ELR (cell line): ENCODE measurements at regions not wholly inside any gene's neighbourhood (a gene's known extent, or its start where the extent isn't known, plus 50 kb on each side); places are given as distances from the start of the nearest gene placed in this dataset.
"Not testable (repeated sequence)": the region's sequence is repeated elsewhere in the genome, so short reads cannot be mapped to it uniquely, and the experiment has no call there.

Source experiments
- DNase-seq: peaks from one replicate; pipeline ENCODE4 v3.0.0-alpha.2; 2015; ENCODE audit warnings: low read depth

DNA sequence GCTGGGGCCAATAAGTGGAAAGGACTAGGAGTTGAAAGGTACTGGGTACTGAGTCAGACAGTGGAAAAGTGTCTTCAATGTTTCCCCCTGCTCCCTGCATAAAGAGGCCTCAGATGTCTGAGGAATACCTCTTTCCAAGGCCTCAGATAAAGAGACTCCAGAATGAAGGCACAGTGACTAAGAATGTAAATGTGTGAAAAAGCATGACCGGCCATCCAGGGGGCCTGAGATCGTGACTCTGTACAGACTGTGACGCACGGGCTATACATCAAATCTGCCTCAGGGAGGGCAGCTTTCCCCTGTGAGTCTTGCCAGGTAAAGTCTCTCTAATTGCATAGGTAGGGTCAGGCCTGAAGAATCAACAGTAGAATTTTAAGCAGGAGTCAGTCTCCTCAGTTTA, 1690.5 kb downstream of the KCNT2 start:
- no peak for DNase-seq

DNA sequence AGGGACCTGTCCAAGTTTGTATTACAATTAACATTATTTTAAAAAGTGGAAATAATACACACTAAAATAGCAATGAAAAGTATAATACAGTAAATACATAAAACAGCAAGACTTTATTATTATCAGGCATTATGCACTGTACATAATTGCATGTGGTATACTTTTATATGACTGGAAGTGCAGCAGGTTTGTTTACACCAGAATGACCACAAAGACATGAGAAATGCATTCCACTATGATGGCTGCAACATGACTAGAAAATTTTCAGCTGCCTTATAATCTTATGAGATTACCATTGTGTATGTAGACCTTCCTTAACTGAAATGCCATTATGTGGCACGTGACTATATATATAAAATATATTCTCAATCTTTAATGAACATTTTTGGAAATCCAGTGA, 1699.6 kb downstream of the KCNT2 start:
- peak; percentile 72 for DNase-seq

GRCh38 chr1:194903524-194903923, 1704.7 kb downstream of the KCNT2 start:
- no peak for DNase-seq

- DNase-seq = no peak
Measured at GRCh38 chr1:194889310-194889709, 1702.9 kb upstream of the B3GALT2 start.

DNA sequence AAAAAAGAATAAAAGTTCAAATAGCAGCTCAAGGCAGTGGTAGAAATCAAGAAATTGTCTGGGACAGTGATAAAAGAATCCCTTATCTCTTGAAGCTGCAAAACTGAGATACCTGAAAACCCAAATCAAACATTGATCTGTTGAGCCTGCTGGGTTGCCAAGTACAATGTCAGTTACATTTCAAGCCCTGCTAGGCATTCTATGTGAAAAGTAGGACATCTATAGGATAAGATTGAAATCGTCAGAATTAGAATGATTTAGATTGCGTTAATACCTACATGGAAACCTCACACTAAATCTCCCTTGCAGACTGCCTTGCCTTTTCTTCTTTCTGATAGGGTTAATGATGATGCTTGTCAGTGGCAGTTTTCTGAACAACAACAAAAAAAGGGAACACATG, 1684.4 kb upstream of the B3GALT2 start:
- no peak for DNase-seq

DNA sequence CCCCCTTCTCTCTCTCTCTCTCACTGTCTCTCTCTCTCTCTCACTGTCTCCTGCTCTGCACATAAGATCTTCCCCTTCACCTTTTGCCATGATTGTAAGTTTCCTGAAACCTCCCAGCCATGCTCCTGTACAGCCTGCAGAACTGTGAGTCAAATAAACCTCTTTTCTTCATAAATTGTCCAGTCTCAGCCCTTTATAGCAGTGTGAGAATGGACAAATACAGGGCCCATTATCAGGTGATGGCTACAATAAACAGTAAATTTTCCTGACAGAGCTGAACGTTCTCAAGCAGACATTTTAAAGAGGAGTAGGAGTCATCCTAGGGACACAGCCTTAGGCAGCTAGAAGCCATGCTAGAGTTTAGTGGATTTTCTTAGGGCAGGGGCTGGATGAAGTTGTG, 1679.7 kb upstream of the B3GALT2 start:
- no peak for DNase-seq

GRCh38 chr1:194865383-194865782, 1679.0 kb upstream of the B3GALT2 start:
- DNase-seq = no peak

- no peak for DNase-seq
Measured at GRCh38 chr1:194862129-194862528, 1675.7 kb upstream of the B3GALT2 start.

DNA sequence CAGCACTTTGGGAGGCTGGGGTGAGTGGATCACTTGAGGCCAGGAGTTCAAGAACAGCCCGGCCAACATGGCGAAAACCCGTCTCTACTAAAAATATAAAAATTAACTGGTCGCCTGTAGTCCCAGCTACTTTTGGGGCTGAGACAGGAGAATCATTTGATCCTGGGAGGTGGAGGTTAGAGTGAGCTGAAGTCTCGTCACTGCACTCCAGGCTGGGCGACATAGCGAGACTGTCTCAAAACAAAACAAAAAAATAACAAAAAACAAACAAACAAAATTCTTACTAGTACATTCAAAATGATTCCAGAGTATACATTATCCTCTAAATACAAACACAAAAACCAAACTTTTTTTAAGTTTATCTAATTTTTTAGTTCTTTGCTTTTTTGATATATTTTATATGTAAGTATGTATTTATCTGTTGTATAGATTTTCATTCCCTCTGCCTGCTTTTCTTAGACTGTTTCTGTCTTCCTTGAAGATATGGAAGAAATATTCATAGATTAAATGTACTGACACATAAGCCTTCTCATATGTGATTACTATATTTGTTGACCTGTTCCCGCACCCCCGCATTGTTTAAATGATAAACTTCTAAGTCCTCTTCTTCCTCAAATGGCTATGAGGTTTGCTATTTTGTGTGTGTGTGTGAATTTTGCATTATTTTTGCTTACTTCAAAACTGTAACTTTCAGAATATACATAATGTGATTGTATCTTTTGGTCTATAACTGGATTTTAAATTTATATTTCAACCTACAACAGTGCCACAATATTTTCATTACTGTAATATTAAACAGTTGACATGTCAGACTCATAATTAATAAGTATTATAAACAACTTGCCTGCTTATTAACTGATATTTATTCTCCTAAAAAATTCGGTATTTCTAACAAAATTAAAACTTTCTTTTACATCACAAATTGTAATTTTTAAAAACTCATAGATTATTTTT, 1674.1 kb upstream of the B3GALT2 start:
- no peak for DNase-seq

- DNase-seq = not testable (repeated sequence)
Measured at GRCh38 chr1:194859481-194860154, 1673.2 kb upstream of the B3GALT2 start.

GRCh38 chr1:194858811-194859480, 1672.5 kb upstream of the B3GALT2 start:
- not testable (repeated sequence) for DNase-seq

DNA sequence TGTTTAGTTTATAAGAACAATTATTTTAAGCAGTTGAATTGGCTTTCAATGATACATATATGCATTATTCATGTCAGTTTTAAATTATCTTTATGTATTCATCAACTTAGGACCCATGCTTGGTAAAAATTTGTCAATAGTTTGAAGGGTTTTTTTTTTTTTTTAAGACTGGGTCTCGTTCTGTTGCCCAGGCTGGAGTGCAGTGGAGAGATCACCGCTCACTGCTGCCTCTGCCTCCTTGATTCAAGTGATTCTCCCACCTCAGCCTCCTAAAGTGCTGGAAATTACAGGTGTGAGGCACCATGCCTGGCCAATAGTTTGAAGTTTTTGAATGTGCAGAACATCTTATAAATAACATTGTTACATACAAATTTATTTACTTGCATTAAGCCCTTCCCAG, 1671.0 kb upstream of the B3GALT2 start:
- no peak for DNase-seq

DNA sequence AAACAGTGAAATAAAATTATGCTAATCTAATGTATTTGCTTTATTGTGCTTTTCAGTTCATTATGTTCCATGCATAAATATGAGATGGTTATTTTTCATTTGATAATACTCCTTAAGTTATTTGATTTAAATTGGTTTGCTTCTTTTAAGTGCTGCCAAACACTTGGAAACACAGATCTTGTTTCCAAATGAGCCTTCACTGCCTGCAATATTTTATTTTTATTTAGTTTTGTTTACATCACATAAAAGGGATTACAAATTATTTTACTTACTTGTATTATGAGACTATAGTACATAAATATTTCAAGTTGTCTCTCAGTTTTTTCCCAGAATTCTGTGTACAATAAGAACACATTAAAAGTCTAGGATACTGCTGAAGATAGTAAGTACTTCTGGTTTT, 1662.4 kb upstream of the B3GALT2 start:
- no peak for DNase-seq

- DNase-seq = no peak
Measured at GRCh38 chr1:194846488-194846887, 1660.1 kb upstream of the B3GALT2 start.

- no peak for DNase-seq
Measured at GRCh38 chr1:194843077-194843476, 1656.7 kb upstream of the B3GALT2 start.

GRCh38 chr1:194833111-194833510, 1646.7 kb upstream of the B3GALT2 start:
- DNase-seq = no peak

DNA sequence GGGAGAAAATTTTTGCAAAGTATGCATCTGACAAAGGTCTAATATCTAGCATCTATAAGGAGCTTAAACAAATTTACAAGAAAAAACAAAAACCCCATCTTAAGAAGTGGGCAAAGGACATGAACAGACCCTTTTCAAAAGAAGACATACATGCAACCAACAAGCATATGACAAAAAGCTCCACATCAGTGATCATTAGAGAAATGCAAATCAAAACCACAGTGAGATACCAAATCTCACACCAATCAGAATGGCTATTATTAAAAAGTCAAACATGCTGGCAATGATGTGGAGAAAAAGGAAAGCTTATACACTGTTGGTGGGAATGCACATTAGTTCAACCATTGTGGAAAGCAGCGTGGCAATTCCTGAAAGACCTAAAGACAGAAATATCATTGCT, 1645.2 kb upstream of the B3GALT2 start:
- not testable (repeated sequence) for DNase-seq

DNA sequence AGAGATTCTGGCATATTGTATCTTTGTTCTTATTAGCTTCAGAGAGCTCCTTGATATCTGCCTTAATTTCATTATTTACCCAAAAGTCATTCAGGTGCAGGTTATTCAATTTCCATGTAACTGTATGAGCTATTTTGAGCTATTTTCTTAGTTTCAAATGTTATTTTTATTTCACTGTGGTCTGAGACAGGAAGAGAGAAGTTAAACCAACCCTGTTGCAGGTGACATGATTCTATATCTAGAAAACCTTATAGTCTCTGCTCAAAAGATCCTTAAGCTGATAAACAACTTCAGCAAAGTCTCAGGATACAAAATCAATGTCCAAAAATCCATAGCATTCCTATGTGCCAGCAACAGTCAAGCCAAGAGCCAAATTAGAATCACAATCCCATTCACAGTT, 1644.0 kb upstream of the B3GALT2 start:
- no peak for DNase-seq

DNA sequence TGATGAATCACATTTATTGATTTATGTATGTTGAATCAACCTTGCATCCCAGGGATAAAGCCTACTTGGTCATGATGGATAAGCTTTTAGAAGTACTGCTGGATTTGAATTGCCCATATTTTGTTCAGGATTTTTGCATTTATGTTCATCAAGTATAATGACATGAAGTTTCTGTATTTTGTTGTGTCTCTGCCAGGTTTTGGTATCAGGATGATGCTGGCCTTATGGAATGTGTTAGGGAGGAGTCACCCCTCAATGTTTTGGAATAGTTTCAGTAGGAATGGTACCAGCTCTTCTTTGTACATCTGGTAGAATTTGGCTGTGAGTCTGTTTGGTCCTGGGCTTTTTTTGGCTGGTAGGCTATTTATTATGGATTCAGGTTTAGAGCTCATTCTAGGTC, 1643.1 kb upstream of the B3GALT2 start:
- DNase-seq = peak; percentile 42

- peak; percentile 3 for DNase-seq
Measured at GRCh38 chr1:194825382-194825781, 1639.0 kb upstream of the B3GALT2 start.

GRCh38 chr1:194821091-194821490, 1634.7 kb upstream of the B3GALT2 start:
- DNase-seq = no peak

DNA sequence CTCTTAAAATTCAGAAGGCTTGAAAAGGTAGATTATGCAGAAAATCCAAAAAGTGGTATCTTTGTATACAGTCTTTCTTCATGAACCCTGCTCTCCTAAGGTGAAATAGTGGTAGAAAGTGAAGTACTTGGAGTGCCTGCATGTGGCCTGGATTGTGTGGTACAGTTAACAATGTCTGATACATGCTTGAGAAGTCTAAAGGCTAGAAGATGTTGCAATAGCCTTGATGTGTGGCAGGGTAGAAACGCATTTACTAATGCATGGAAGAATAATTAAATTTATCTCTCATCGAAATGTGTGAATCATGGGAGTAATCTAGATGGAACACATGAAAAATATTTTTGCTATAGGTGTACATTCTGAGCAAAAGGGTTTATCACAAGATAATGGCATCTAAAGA, 1632.3 kb upstream of the B3GALT2 start:
- no peak for DNase-seq

DNA sequence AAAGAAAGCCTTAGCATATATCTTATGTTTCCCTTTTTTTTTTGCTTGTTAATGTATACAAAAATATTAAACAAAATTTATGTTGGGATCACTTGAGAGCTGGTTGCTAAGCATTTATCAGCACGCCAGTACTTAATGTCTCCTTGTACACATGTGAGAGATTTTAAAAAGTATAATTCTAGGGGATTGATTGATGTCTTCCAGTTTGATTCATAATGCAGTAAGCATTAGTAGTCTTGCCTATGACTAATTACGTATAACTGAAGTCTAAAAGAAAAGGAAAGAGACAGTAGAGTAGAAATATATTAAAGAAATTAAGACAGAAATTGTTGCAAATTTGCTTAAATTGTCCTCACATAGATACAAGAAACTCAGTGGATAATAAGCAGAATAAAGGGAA, 1630.4 kb upstream of the B3GALT2 start:
- DNase-seq = peak; percentile 34
